ENCODE measurements at regions not wholly inside any gene's neighbourhood (a gene's known extent, or its start where the extent isn't known, plus 50 kb on each side); places are given as distances from the start of the nearest gene placed in this dataset.

GRCh38 chr16:6512512-6512911, 820.1 kb upstream of the RBFOX1 start:
- DNase-seq (ENCODE audit: insufficient read length), result no peak

DNA sequence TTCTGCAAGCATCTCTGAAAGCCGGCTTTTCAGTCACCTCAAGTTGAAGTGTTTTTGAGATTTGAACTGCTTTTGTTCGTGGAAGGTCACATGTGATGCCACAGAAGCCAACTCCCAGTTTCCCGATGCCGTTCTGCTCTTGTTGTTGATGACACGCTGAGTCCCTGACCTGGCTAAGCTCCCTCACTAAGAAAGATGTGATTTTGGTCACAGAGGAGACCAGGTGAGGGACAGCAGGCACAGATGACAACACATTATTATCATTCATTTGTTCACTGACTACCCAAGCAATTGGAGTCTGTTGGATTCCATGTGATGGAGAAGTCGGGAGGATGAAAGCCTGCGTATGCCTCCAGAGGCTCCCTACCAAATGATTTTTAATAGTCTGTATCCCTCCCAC, 822.4 kb upstream of the RBFOX1 start:
- DNase-seq (ENCODE audit: insufficient read length) (no peak), FAIRE-seq (no peak)
- TF ChIP-seq POLR2AphosphoS5 (IDR thresholded peaks at IDR 0.05; ENCODE audit: low read depth, low read length) (no peak), POLR2A (IDR thresholded peaks at IDR 0.05; ENCODE audit: low read depth, low read length) (no peak), TAF1 (IDR thresholded peaks at IDR 0.05; ENCODE audit: borderline replicate concordance, low read depth, low read length) (no peak)

More at GRCh38 chr16:6512512-6512911, 820.1 kb upstream of the RBFOX1 start:
- FAIRE-seq, result no peak
- no peak for TF ChIP-seq POLR2A (IDR thresholded peaks at IDR 0.05; ENCODE audit: low read depth, low read length)
- TF ChIP-seq POLR2AphosphoS5 (IDR thresholded peaks at IDR 0.05; ENCODE audit: low read depth, low read length), result no peak
- no peak for TF ChIP-seq TAF1 (IDR thresholded peaks at IDR 0.05; ENCODE audit: borderline replicate concordance, low read depth, low read length)

DNA sequence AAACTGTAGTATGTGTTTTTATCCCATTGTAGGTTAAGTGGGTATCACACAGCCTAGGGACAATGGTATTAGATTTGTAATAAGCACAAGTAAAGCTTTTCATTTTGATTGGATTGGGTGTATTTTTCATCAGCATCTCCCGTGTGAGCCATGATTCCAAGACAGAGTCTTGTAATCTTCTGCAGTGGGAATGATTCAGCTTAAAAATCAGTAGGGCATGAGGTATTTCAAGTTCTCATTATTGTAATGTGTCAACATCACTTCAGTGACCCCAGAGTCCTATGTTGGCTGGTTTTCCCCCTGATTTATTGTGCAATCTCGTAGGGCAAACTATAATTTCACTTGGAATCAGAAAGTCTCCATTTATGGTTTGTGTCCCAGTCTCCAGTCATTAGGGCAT, 833.2 kb upstream of the RBFOX1 start:
- DNase-seq (ENCODE audit: insufficient read length) (no peak), FAIRE-seq (no peak)
- TF ChIP-seq TAF1 (IDR thresholded peaks at IDR 0.05; ENCODE audit: borderline replicate concordance, low read depth, low read length) (no peak), POLR2AphosphoS5 (IDR thresholded peaks at IDR 0.05; ENCODE audit: low read depth, low read length) (no peak), POLR2A (IDR thresholded peaks at IDR 0.05; ENCODE audit: low read depth, low read length) (no peak)

- TF ChIP-seq TAF1 (IDR thresholded peaks at IDR 0.05; ENCODE audit: borderline replicate concordance, low read depth, low read length), result no peak
- TF ChIP-seq POLR2A (IDR thresholded peaks at IDR 0.05; ENCODE audit: low read depth, low read length), result no peak
- no peak for TF ChIP-seq POLR2AphosphoS5 (IDR thresholded peaks at IDR 0.05; ENCODE audit: low read depth, low read length)
- no peak for FAIRE-seq
- no peak for DNase-seq (ENCODE audit: insufficient read length)
Observed at GRCh38 chr16:6498858-6499257, 833.8 kb upstream of the RBFOX1 start.

DNA sequence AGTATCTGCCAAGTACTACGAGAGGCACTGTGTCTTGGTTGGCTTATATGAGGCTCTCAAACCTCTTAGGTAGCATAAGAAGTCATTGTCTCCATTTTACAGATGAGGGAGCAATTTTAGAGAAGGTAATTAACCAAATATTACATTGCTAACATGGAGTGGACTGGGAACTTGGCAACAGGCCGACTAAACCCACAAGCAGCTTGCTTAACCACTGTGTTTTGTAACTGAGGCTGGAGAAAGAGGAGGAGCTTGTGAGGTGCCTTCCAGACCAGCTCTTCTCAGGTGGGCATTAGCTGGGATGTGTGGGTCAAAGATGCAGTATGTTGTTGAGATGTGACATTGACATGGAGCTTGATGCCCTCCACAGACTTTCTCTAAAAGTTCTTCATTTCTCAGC, 835.6 kb upstream of the RBFOX1 start:
- DNase-seq (ENCODE audit: insufficient read length) (no peak), FAIRE-seq (no peak)
- TF ChIP-seq POLR2A (IDR thresholded peaks at IDR 0.05; ENCODE audit: low read depth, low read length) (no peak), POLR2AphosphoS5 (IDR thresholded peaks at IDR 0.05; ENCODE audit: low read depth, low read length) (no peak), TAF1 (IDR thresholded peaks at IDR 0.05; ENCODE audit: borderline replicate concordance, low read depth, low read length) (no peak)

DNA sequence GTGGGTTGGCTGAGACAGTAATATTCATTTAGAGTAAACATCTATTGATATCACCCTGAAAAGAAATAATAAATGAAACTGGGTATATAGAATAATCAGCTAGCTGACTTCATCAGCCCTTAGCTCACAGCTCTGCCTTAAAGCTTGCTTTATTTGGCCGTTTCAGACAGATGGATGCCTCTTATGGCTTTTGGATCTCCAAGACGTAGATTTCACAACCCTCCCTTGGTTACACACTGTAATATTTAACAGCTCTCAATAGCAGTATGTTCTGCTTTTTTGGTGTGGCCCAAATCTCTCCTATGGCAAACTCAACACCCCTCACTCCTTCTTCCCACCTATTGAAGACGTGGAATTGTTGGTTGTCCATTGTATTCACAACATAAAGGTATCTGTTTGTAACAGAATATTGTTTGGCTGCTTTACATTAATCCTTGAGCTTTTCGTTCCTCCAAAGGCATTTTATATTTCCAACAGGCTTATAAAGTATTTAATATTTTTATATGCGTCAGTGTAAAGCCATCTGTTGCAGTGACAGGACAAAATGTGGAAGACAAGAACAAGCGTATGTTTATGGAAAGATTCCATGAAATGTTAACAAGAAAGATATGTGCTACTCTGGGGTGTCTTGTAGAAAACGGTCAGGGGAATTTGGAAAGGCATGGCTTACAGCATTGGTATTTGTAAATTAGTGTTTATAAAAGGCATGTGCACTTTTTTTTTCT, 837.0 kb upstream of the RBFOX1 start:
- DNase-seq (ENCODE audit: insufficient read length) (no peak), FAIRE-seq (no peak)
- TF ChIP-seq TAF1 (IDR thresholded peaks at IDR 0.05; ENCODE audit: borderline replicate concordance, low read depth, low read length) (no peak), POLR2A (IDR thresholded peaks at IDR 0.05; ENCODE audit: low read depth, low read length) (no peak), POLR2AphosphoS5 (IDR thresholded peaks at IDR 0.05; ENCODE audit: low read depth, low read length) (no peak)

- TF ChIP-seq POLR2AphosphoS5 (IDR thresholded peaks at IDR 0.05; ENCODE audit: low read depth, low read length), result no peak
- TF ChIP-seq TAF1 (IDR thresholded peaks at IDR 0.05; ENCODE audit: borderline replicate concordance, low read depth, low read length), result no peak
- TF ChIP-seq POLR2A (IDR thresholded peaks at IDR 0.05; ENCODE audit: low read depth, low read length), result no peak
- no peak for DNase-seq (ENCODE audit: insufficient read length)
- FAIRE-seq, result no peak
Observed at GRCh38 chr16:6494716-6495115, 837.9 kb upstream of the RBFOX1 start.

DNA sequence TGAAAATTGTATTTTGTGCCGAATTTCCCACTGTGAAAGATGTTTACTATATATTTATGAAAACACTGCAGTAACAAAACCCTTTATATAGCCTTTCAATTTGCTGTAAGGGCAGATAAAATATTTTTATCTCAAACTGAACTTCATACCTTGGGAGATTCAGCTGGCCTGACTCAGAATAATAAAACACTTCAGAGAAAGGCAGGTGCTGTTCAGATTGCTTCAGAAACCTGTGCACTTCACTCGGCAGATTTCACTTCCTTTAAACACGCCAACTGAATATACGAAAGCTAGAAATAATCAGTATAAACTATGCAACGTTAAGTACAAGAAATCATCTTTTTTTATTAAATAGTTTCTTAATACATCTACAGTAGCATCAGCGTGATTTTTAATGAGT, 839.1 kb upstream of the RBFOX1 start:
- TF ChIP-seq POLR2AphosphoS5 (IDR thresholded peaks at IDR 0.05; ENCODE audit: low read depth, low read length) (no peak), TAF1 (IDR thresholded peaks at IDR 0.05; ENCODE audit: borderline replicate concordance, low read depth, low read length) (no peak), POLR2A (IDR thresholded peaks at IDR 0.05; ENCODE audit: low read depth, low read length) (no peak)
- DNase-seq (ENCODE audit: insufficient read length), result no peak
- no peak for FAIRE-seq

DNA sequence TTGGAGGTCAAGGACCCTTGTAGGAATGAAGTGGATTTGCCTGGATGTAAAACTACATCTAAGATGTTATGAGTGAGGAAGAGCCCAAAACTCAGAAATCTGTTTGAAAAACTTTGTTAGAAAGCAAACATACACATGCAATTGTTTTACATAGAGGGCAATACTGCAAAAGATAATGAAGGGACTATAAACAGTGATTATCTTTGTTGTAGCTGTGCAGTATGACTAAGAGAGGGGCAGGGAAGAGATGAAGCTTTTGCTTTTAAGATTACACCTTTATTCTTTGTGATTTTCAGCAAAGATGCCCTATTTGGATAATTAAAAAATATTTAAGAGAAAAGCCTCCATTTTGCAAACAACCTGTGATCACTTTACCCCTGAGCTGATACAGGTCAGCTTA, 839.9 kb upstream of the RBFOX1 start:
- DNase-seq (ENCODE audit: insufficient read length) (no peak), FAIRE-seq (no peak)
- TF ChIP-seq TAF1 (IDR thresholded peaks at IDR 0.05; ENCODE audit: borderline replicate concordance, low read depth, low read length), result no peak
- no peak for TF ChIP-seq POLR2A (IDR thresholded peaks at IDR 0.05; ENCODE audit: low read depth, low read length)
- TF ChIP-seq POLR2AphosphoS5 (IDR thresholded peaks at IDR 0.05; ENCODE audit: low read depth, low read length), result no peak

DNA sequence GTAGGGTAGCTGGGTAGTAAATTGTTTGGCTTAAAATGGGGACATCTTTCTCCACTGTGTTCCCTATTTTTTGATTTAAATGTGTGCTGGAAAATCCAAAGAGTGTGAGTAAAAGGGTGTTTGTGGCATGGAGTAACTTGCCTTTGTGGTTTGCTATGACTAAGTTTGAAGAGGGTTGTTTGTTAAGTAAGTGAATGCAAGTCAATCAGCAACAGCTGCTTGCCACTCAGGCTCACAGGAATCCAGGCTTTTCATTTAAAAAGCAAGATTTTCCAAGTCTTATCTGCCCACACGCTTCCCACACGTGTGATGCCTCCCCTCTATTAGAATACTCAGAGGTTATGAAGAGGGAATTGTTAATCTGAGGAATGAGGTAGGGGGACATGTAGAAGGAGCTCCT, 847.7 kb upstream of the RBFOX1 start:
- DNase-seq (ENCODE audit: insufficient read length) (no peak), FAIRE-seq (no peak)
- TF ChIP-seq TAF1 (IDR thresholded peaks at IDR 0.05; ENCODE audit: borderline replicate concordance, low read depth, low read length), result no peak
- no peak for TF ChIP-seq POLR2A (IDR thresholded peaks at IDR 0.05; ENCODE audit: low read depth, low read length)
- TF ChIP-seq POLR2AphosphoS5 (IDR thresholded peaks at IDR 0.05; ENCODE audit: low read depth, low read length), result no peak

DNA sequence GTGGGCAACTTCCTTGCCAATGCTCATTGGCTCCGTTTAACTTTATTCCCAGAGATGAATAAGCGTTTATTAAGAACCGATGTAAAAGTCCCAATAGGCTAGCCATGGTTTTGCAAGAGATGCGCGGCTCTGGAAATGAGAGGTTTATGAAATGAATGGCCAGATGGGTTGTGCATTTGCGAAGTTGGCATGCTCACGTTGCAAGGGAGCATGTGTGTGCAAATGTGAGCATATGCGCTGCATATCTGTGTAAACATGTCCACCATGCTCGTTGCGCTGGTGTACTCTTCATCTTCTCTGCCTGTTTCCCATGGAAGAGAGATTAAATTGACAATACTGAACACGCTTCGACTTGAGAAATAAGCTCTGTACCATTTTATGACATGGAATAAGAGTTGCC, 848.6 kb upstream of the RBFOX1 start:
- DNase-seq (ENCODE audit: insufficient read length) (no peak), FAIRE-seq (no peak)
- TF ChIP-seq POLR2AphosphoS5 (IDR thresholded peaks at IDR 0.05; ENCODE audit: low read depth, low read length) (no peak), POLR2A (IDR thresholded peaks at IDR 0.05; ENCODE audit: low read depth, low read length) (no peak), TAF1 (IDR thresholded peaks at IDR 0.05; ENCODE audit: borderline replicate concordance, low read depth, low read length) (no peak)

GRCh38 chr16:6483469-6484033, 849.1 kb upstream of the RBFOX1 start:
- FAIRE-seq (no peak), DNase-seq (ENCODE audit: insufficient read length) (no peak)
- TF ChIP-seq POLR2A (IDR thresholded peaks at IDR 0.05; ENCODE audit: low read depth, low read length) (no peak), TAF1 (IDR thresholded peaks at IDR 0.05; ENCODE audit: borderline replicate concordance, low read depth, low read length) (no peak), POLR2AphosphoS5 (IDR thresholded peaks at IDR 0.05; ENCODE audit: low read depth, low read length) (no peak)

All from GM12892 (cell line).